CD4-positive, alpha-beta T cell (primary cell): ENCODE measurements at regions not wholly inside any gene's neighbourhood (a gene's known extent, or its start where the extent isn't known, plus 50 kb on each side); places are given as distances from the start of the nearest gene placed in this dataset.

Experiments used
- ATAC-seq: fragments of 200-7000 bp; cut with Tn5 transposase; one replicate; pipeline ENCODE4 v1.10.0; 2022; ENCODE audit warnings: mild to moderate bottlenecking; ENCODE audit not compliant: poor library complexity
- CTCF ChIA-PET: fragments of 350-600 bp; sonication (Branson Sonifier 250); formaldehyde crosslinking; loops from one replicate; lab custom pipeline; 2021; ENCODE audit warnings: antibody characterized with exemption, inconsistent platforms; lab: Charles Lee
- POLR2A ChIA-PET: fragments of 350-600 bp; sonication (Branson Sonifier 250); formaldehyde crosslinking; loops from one replicate; lab custom pipeline; 2021; ENCODE audit warnings: antibody characterized with exemption, inconsistent platforms; lab: Charles Lee
- DNase-seq, 14 experiments: peaks; one replicate each; pipeline ENCODE4 v3.0.0-alpha.2; 2013 to 2020; ENCODE audit warnings: mixed read lengths in 2 of 14
- H3K27ac ChIP-seq, 2 donors: one replicate each; pipeline versions ENCODE4 v1.5.1 to v1.7.0; 2013; ENCODE audit warnings: low read length in 2 of 2, low read depth in 1 of 2, mild to moderate bottlenecking in 1 of 2
- H3K27me3 ChIP-seq, 2 experiments: 1 replicate in 1 of 2; 2 replicates in 1 of 2; pipeline versions ENCODE4 v1.6.1 to v1.7.0; 2013; ENCODE audit warnings: low read length in 2 of 2, control low read depth in 1 of 2, mild to moderate bottlenecking in 1 of 2, moderate library complexity in 1 of 2; ENCODE audit not compliant: insufficient read depth in 2 of 2, control insufficient read depth in 1 of 2
- H3K36me3 ChIP-seq: one replicate; pipeline ENCODE4 v1.6.1; 2013; ENCODE audit warnings: low read length, control low read depth; ENCODE audit not compliant: insufficient read depth
- H3K4me1 ChIP-seq: one replicate; pipeline ENCODE4 v1.6.1; 2013; ENCODE audit warnings: low read length, control low read depth; ENCODE audit not compliant: insufficient read depth
- H3K4me3 ChIP-seq: one replicate; pipeline ENCODE4 v1.5.1; 2013; ENCODE audit warnings: mild to moderate bottlenecking, low read length, moderate library complexity
- H3K9me3 ChIP-seq, 2 experiments: 1 replicate in 1 of 2; 2 replicates in 1 of 2; pipeline versions ENCODE4 v1.6.1 to v1.7.0; 2013; ENCODE audit warnings: low read length in 2 of 2, mild to moderate bottlenecking in 2 of 2, control low read depth in 1 of 2, moderate library complexity in 1 of 2; ENCODE audit not compliant: control insufficient read depth in 1 of 2, insufficient read depth in 1 of 2
- H3K27ac Mint-ChIP-seq: one replicate; pipeline ENCODE4 v1.8.0; 2020; ENCODE audit warnings: mixed read lengths
- H3K27me3 Mint-ChIP-seq: one replicate; pipeline ENCODE4 v1.8.0; 2021; ENCODE audit warnings: mixed read lengths
- H3K36me3 Mint-ChIP-seq: one replicate; pipeline ENCODE4 v1.8.0; 2021; ENCODE audit warnings: low read depth, mixed read lengths
- H3K4me1 Mint-ChIP-seq: one replicate; pipeline ENCODE4 v1.8.0; 2021; ENCODE audit warnings: low read depth, mixed read lengths
- H3K4me3 Mint-ChIP-seq: one replicate; pipeline ENCODE4 v1.8.0; 2020; ENCODE audit warnings: mild to moderate bottlenecking, mixed read lengths
- H3K9me3 Mint-ChIP-seq: one replicate; pipeline ENCODE4 v1.8.0; 2020; ENCODE audit warnings: mixed read lengths
- CTCF ChIP-seq: fragments of 200-600 bp; IDR thresholded peaks from one replicate; pipeline ENCODE4 v1.8.0; 2022; ENCODE audit warnings: antibody characterized with exemption, mild to moderate bottlenecking
- intact Hi-C, 2 experiments: fragments of 100-400 bp; cut with DNase I in 1 of 2; cut with micrococcal nuclease in 1 of 2; formaldehyde crosslinking; loops; one replicate each; pipeline versions ENCODE4 v1.15.1 to v1.9.0; 2023 to 2025; cut with DNase I, micrococcal nuclease

- Mint-ChIP-seq H3K4me1 (no peaks in the 10 kb centered on the region), H3K27ac (no peak overlapping the region), H3K27me3 (no peaks in the 10 kb centered on the region), H3K36me3 (no peaks in the 10 kb centered on the region), H3K9me3 (peaks cover 2% of the 10 kb centered on the region), H3K4me3 (no peak overlapping the region)
- Histone ChIP-seq H3K4me1 (no peaks in the 10 kb centered on the region), H3K27ac (no peak overlapping the region), H3K4me3 (no peak overlapping the region), H3K9me3 (peaks cover 0 to 11% of the 10 kb centered on the region in 2 experiments), H3K27me3 (no peaks in the 10 kb centered on the region), H3K36me3 (no peaks in the 10 kb centered on the region)
- ATAC-seq: no peak
- ChIA-PET CTCF (no interaction called here), POLR2A (no interaction called here)
- intact Hi-C loops: no loop called here
- TF ChIP-seq CTCF: no peak
- no peak for DNase-seq
Observed at GRCh38 chr5:17364987-17365810, 132.8 kb upstream of the TAF11L2 start.

- H3K4me3 ChIP-seq: no peak overlapping the region
- H3K27ac ChIP-seq: no peak overlapping the region
- H3K36me3 ChIP-seq: no peaks in the 10 kb centered on the region
- H3K9me3 ChIP-seq: peaks cover 0 to 7% of the 10 kb centered on the region in 2 experiments
- no peaks in the 10 kb centered on the region for H3K4me1 Mint-ChIP-seq
- H3K36me3 Mint-ChIP-seq: no peaks in the 10 kb centered on the region
- H3K4me3 Mint-ChIP-seq: no peak overlapping the region
- H3K27me3 ChIP-seq: no peaks in the 10 kb centered on the region
- ChIA-PET POLR2A (no interaction called here), CTCF (no interaction called here)
- no peak overlapping the region for H3K27ac Mint-ChIP-seq
- intact Hi-C loops: no loop called here
- no peak for DNase-seq
- no peaks in the 10 kb centered on the region for H3K4me1 ChIP-seq
- no peaks in the 10 kb centered on the region for H3K27me3 Mint-ChIP-seq
- no peak for ATAC-seq
- TF ChIP-seq CTCF: no peak
- H3K9me3 Mint-ChIP-seq: peaks cover 2% of the 10 kb centered on the region
Observed at GRCh38 chr5:17365811-17366138, 132.3 kb upstream of the TAF11L2 start.

GRCh38 chr5:17367256-17367840 lies 130.7 kb upstream of the TAF11L2 start:
- no peaks in the 10 kb centered on the region for H3K4me1 ChIP-seq
- H3K36me3 ChIP-seq: no peaks in the 10 kb centered on the region
- peaks cover 0 to 7% of the 10 kb centered on the region in 2 experiments for H3K9me3 ChIP-seq
- no peak overlapping the region for H3K4me3 ChIP-seq
- Mint-ChIP-seq H3K9me3 (peaks cover 4% of the 10 kb centered on the region), H3K4me1 (no peaks in the 10 kb centered on the region), H3K27ac (no peak overlapping the region), H3K4me3 (no peak overlapping the region), H3K36me3 (no peaks in the 10 kb centered on the region), H3K27me3 (no peaks in the 10 kb centered on the region)
- POLR2A ChIA-PET: no interaction called here
- H3K27ac ChIP-seq: no peak overlapping the region
- CTCF ChIA-PET: no interaction called here
- ATAC-seq (no peak), DNase-seq (no peak)
- H3K27me3 ChIP-seq: no peaks in the 10 kb centered on the region
- intact Hi-C loops: no loop called here
- TF ChIP-seq CTCF: no peak
